ENCODE measurements at regions not wholly inside any gene's neighbourhood (a gene's known extent, or its start where the extent isn't known, plus 50 kb on each side); places are given as distances from the start of the nearest gene placed in this dataset.

- TF ChIP-seq CTCF (IDR thresholded peaks at IDR 0.05) (no peak), POLR2A (IDR thresholded peaks at IDR 0.05) (no peak)
Observed at GRCh38 chr20:10916312-10916711, 242.5 kb upstream of the JAG1 start.

All from Peyer's patch (tissue), 4 donors.